Glutamatergic neuron (in vitro differentiated cells): ENCODE measurements at regions not wholly inside any gene's neighbourhood (a gene's known extent, or its start where the extent isn't known, plus 50 kb on each side); places are given as distances from the start of the nearest gene placed in this dataset.

Experiments used
- DNase-seq: peaks from one replicate; pipeline ENCODE4 v3.0.0; 2022
- H3K27ac Mint-ChIP-seq: one replicate; pipeline ENCODE4 v1.8.0; 2020; ENCODE audit warnings: mild to moderate bottlenecking, mixed read lengths, inconsistent platforms; ENCODE audit not compliant: unreplicated experiment
- H3K27me3 Mint-ChIP-seq: one replicate; pipeline ENCODE4 v1.8.0; 2020; ENCODE audit warnings: mild to moderate bottlenecking, moderate library complexity, mixed read lengths, inconsistent platforms; ENCODE audit not compliant: unreplicated experiment
- H3K36me3 Mint-ChIP-seq: one replicate; pipeline ENCODE4 v1.8.0; 2020; ENCODE audit warnings: mild to moderate bottlenecking, mixed read lengths, inconsistent platforms; ENCODE audit not compliant: unreplicated experiment
- H3K4me1 Mint-ChIP-seq: one replicate; pipeline ENCODE4 v1.8.0; 2020; ENCODE audit warnings: mild to moderate bottlenecking, low read depth, mixed read lengths, inconsistent platforms; ENCODE audit not compliant: unreplicated experiment
- H3K4me3 Mint-ChIP-seq: one replicate; pipeline ENCODE4 v1.8.0; 2020; ENCODE audit warnings: mild to moderate bottlenecking, mixed read lengths, inconsistent platforms; ENCODE audit not compliant: unreplicated experiment
- H3K9me3 Mint-ChIP-seq: one replicate; pipeline ENCODE4 v1.8.0; 2020; ENCODE audit warnings: mild to moderate bottlenecking, moderate library complexity, mixed read lengths, inconsistent platforms; ENCODE audit not compliant: unreplicated experiment
- CTCF ChIP-seq: fragments of 200-600 bp; sonication (generic); IDR thresholded peaks from one replicate; pipeline ENCODE4 v1.5.0; 2021; ENCODE audit not compliant: partially characterized antibody, unreplicated experiment

GRCh38 chr2:125684256-125684655, 971.7 kb upstream of the GYPC start:
- H3K36me3 Mint-ChIP-seq: no peaks in the 10 kb centered on the region
- no peak for DNase-seq
- H3K4me3 Mint-ChIP-seq: no peak overlapping the region
- TF ChIP-seq CTCF: no peak
- H3K9me3 Mint-ChIP-seq: no peaks in the 10 kb centered on the region
- no peaks in the 10 kb centered on the region for H3K27me3 Mint-ChIP-seq
- no peak overlapping the region for H3K27ac Mint-ChIP-seq
- no peaks in the 10 kb centered on the region for H3K4me1 Mint-ChIP-seq

GRCh38 chr2:125684932-125685331, 971.0 kb upstream of the GYPC start:
- no peak overlapping the region for H3K4me3 Mint-ChIP-seq
- no peak for DNase-seq
- no peak overlapping the region for H3K27ac Mint-ChIP-seq
- H3K27me3 Mint-ChIP-seq: no peaks in the 10 kb centered on the region
- H3K9me3 Mint-ChIP-seq: no peaks in the 10 kb centered on the region
- no peaks in the 10 kb centered on the region for H3K4me1 Mint-ChIP-seq
- no peak for TF ChIP-seq CTCF
- H3K36me3 Mint-ChIP-seq: no peaks in the 10 kb centered on the region

- Mint-ChIP-seq H3K4me3 (no peak overlapping the region), H3K27me3 (no peaks in the 10 kb centered on the region), H3K4me1 (no peaks in the 10 kb centered on the region), H3K27ac (no peak overlapping the region), H3K36me3 (no peaks in the 10 kb centered on the region), H3K9me3 (no peaks in the 10 kb centered on the region)
- no peak for TF ChIP-seq CTCF
- no peak for DNase-seq
These were observed 959.4 kb upstream of the GYPC start for GRCh38 chr2:125696560-125696959.

- no peak overlapping the region for H3K4me3 Mint-ChIP-seq
- no peak for TF ChIP-seq CTCF
- H3K9me3 Mint-ChIP-seq: no peaks in the 10 kb centered on the region
- no peaks in the 10 kb centered on the region for H3K36me3 Mint-ChIP-seq
- H3K27me3 Mint-ChIP-seq: no peaks in the 10 kb centered on the region
- no peak for DNase-seq
- no peak overlapping the region for H3K27ac Mint-ChIP-seq
- H3K4me1 Mint-ChIP-seq: no peaks in the 10 kb centered on the region
These were observed 957.7 kb upstream of the GYPC start for GRCh38 chr2:125698280-125698679.

- no peak for TF ChIP-seq CTCF
- Mint-ChIP-seq H3K36me3 (no peaks in the 10 kb centered on the region), H3K4me1 (no peaks in the 10 kb centered on the region), H3K4me3 (no peak overlapping the region), H3K27me3 (no peaks in the 10 kb centered on the region), H3K27ac (no peak overlapping the region), H3K9me3 (no peaks in the 10 kb centered on the region)
- DNase-seq: no peak
These were observed 954.9 kb upstream of the GYPC start for GRCh38 chr2:125701070-125701469.
